ENCODE measurements at regions not wholly inside any gene's neighbourhood (a gene's known extent, or its start where the extent isn't known, plus 50 kb on each side); places are given as distances from the start of the nearest gene placed in this dataset.
A peak's percentile ranks its signal among the peaks of the same experiment; 100 is the strongest.

DNA sequence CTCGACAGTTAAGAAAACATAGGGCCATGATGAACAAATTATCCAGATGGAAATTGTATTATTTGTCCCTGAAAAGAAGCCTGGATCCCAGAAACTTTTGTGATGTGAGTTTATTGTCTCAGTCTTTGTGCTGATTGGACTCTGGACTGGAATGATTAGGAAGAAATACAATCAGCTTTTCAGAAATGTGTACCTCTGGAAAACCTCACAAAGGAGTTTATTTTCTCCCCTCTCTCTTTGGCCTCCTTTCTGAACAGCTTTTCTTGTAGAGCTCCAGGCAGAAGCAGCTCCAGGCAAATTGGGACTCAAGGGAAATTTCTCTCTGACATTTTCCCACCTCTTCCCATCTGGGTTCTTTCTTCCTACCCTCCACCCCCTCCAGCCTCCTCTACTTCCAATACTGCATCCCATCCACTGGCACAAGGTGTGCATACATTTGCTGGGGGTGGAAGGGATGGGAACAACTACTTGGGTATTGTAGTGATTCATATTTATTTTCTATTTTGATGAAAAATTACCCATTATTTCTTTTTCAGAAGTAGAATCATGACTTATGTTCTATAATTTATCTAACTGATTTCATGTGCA, 119.7 kb downstream of the CD47 start:
- in situ Hi-C loops (cut with HindIII; ENCODE audit: low sequenced_read_pairs): no loop called here
- H3K4me3 ChIP-seq (ENCODE audit: low read depth, low read length): no peak overlapping the region
- no peak for DNase-seq (ENCODE audit: low read depth, low spot score)
- TF ChIP-seq, protein P1, sequence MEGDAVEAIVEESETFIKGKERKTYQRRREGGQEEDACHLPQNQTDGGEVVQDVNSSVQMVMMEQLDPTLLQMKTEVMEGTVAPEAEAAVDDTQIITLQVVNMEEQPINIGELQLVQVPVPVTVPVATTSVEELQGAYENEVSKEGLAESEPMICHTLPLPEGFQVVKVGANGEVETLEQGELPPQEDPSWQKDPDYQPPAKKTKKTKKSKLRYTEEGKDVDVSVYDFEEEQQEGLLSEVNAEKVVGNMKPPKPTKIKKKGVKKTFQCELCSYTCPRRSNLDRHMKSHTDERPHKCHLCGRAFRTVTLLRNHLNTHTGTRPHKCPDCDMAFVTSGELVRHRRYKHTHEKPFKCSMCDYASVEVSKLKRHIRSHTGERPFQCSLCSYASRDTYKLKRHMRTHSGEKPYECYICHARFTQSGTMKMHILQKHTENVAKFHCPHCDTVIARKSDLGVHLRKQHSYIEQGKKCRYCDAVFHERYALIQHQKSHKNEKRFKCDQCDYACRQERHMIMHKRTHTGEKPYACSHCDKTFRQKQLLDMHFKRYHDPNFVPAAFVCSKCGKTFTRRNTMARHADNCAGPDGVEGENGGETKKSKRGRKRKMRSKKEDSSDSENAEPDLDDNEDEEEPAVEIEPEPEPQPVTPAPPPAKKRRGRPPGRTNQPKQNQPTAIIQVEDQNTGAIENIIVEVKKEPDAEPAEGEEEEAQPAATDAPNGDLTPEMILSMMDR (IDR thresholded peaks at IDR 0.05; ENCODE audit: low read depth, low read length): no peak

DNA sequence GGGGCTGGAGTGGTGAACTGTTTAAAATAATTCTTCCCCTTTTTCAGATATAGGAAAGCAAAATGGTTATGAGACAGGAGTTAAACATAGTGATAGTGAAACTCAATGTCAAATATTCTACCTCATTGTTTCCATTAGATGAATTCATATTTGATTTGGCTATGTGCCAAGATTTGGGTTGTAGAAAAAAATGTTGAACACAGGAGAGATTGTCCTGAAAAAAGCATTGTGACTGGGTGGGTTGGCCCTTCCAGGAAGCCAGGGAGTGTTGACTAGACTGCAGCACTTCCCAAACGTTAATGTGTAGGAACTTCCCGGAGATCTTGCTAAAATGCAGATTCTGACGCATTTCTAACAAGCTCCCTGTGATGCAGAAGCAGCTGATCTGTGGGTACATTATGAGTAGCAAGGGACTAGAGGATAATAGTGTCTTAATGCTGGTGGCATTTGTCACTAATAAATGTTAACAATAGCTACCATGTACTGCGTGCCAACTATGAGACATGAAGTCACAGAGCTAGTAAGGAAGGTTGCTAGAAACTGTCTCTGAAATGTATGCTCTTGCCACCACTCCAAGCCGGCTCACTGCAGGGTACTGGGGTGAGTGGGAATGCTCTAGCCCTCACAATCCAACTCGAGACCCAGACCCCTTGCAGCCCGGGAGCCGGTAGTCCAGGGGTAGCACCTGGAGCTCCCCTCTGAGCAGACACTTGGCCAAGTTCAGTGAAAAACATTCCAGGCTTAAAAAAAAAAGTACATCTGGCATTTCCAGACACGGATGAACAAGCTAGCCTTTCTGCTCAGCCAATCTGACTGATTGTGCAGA, 120.6 kb downstream of the CD47 start:
- DNase-seq (ENCODE audit: low read depth, low spot score): peak; percentile 65
- in situ Hi-C loops (cut with HindIII; ENCODE audit: low sequenced_read_pairs): no loop called here
- H3K4me3 ChIP-seq (ENCODE audit: low read depth, low read length): no peak overlapping the region
- TF ChIP-seq, protein P1 (IDR thresholded peaks at IDR 0.05; ENCODE audit: low read depth, low read length): no peak

DNA sequence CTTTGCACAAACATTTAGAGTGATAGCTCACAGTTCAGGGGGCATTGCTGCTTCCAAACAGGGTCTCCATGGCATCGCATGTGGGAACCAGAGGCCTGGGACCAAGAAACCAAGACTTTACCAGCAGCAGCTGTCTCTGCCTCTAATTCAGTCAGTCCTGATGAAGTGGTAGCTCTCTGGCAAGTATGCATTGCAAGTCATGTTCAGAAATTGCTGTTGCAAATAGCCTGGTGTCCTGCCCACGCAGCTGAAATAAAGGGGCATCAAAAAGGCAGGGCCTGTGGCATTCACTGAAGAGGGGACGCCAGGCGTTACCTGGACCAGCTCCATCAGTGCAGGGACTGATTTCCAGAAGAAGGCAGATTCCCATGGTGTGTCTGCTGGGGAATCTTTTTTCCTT, 121.3 kb downstream of the CD47 start:
- TF ChIP-seq, protein P1 (IDR thresholded peaks at IDR 0.05; ENCODE audit: low read depth, low read length): no peak
- in situ Hi-C loops (cut with HindIII; ENCODE audit: low sequenced_read_pairs): no loop called here
- H3K4me3 ChIP-seq (ENCODE audit: low read depth, low read length): no peak overlapping the region
- DNase-seq (ENCODE audit: low read depth, low spot score): no peak

DNA sequence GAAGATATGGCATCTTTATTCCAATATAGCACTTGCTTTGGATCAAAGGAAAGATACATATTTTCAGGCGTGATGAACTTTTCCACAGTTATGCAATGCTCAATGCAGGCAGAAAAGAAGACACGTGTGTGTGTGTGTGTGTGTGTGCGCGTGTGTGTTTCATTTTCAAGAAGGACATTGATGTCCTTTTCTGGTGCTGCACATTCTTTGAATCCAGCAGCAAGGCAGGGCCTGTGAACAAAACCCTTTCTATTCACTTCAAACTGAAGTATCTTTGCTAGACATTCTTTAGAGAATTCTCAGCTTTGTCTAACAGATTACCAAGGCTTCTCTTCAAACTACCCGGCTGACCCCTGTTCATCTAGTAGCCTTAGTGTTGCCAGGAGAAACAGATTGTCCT, 124.6 kb downstream of the CD47 start:
- no peak for DNase-seq (ENCODE audit: low read depth, low spot score)
- TF ChIP-seq, protein P1 (IDR thresholded peaks at IDR 0.05; ENCODE audit: low read depth, low read length): no peak
- no peak overlapping the region for H3K4me3 ChIP-seq (ENCODE audit: low read depth, low read length)
- in situ Hi-C loops (cut with HindIII; ENCODE audit: low sequenced_read_pairs): no loop called here

DNA sequence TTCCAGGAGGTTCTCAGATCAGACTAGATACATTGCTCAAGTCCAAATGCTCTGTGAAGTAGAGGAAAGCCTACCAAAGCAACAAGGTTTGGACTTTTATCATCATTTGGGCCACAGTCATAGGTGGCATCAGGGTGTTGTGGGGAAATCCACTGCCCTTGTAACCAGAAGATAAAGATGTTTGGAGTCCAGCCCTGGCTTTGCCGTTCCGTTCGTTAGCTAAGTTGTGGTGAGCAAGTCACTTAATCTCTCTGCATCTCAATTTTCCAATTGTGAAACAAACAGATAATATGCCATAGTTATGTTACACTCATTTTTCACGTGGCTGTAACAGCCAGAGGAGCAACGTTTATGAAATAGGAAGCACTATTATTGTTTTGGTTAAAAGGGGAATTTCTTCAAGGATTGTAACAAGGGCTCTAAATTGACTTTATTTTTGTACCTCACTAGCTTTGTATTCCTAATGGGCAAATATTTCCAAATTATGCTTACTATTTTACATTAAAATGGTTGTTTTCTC, 125.6 kb downstream of the CD47 start:
- TF ChIP-seq, protein P1 (IDR thresholded peaks at IDR 0.05; ENCODE audit: low read depth, low read length): no peak
- H3K4me3 ChIP-seq (ENCODE audit: low read depth, low read length): no peak overlapping the region
- no peak for DNase-seq (ENCODE audit: low read depth, low spot score)
- in situ Hi-C loops (cut with HindIII; ENCODE audit: low sequenced_read_pairs): no loop called here

DNA sequence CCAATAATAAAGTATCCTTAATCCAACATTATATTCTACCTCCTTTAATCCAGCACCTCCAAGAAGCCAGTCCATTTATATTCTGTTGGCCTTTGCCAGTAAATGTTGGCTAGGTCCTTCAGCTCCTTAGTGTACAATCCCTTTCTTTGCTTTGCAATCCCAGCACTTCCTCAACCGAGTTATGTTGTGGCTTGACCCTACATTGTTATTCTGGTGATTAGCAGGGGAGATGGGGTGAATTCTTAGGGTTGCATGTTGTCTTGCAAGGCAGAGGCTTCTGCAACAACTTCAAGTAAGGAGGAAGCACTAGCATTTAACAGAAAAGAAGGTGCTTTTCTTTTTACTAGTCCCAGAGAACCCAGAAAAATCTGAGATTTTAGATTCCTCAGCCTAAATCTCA, 127.2 kb downstream of the CD47 start:
- H3K4me3 ChIP-seq (ENCODE audit: low read depth, low read length): no peak overlapping the region
- peak; percentile 8 for DNase-seq (ENCODE audit: low read depth, low spot score)
- TF ChIP-seq, protein P1 (IDR thresholded peaks at IDR 0.05; ENCODE audit: low read depth, low read length): no peak
- in situ Hi-C loops (cut with HindIII; ENCODE audit: low sequenced_read_pairs): no loop called here
